B cell (primary cell): ENCODE measurements at regions not wholly inside any gene's neighbourhood (a gene's known extent, or its start where the extent isn't known, plus 50 kb on each side); places are given as distances from the start of the nearest gene placed in this dataset.
A peak's percentile ranks its signal among the peaks of the same experiment; 100 is the strongest.

Experiments used
- ATAC-seq: fragments of 200-7000 bp; cut with Tn5 transposase; one replicate; pipeline ENCODE4 v1.10.0; 2021; ENCODE audit warnings: low read depth, mild to moderate bottlenecking, moderate number of reproducible peaks, moderate library complexity
- CTCF ChIA-PET: fragments of 350-600 bp; sonication (Branson Sonifier 250); formaldehyde crosslinking; loops from one replicate; lab custom pipeline; 2021; ENCODE audit warnings: antibody characterized with exemption, inconsistent platforms; lab: Charles Lee
- POLR2A ChIA-PET: fragments of 350-600 bp; sonication (Branson Sonifier 250); formaldehyde crosslinking; loops from one replicate; lab custom pipeline; 2021; ENCODE audit warnings: antibody characterized with exemption; lab: Charles Lee
- DNase-seq: peaks from one replicate; pipeline ENCODE4 v3.0.0; 2013
- H2AFZ ChIP-seq: 2 replicates; pipeline ENCODE4 v1.6.1; 2012; ENCODE audit warnings: mild to moderate bottlenecking, low read depth, low read length; ENCODE audit not compliant: insufficient read depth, poor library complexity, severe bottlenecking
- H3K27ac ChIP-seq, 2 donors: 1 replicate in 1 of 2; 2 replicates in 1 of 2; pipeline ENCODE4 v1.5.1; 2012 to 2013; ENCODE audit warnings: low read length in 2 of 2, mild to moderate bottlenecking in 2 of 2, moderate library complexity in 1 of 2
- H3K27me3 ChIP-seq, 4 experiments: fragments of 200-600 bp in 1 of 4; sonication (generic) in 1 of 4; replicated peaks in 1 of 4; 1 replicate in 2 of 4; 2 replicates in 2 of 4; pipeline versions ENCODE4 v1.6.1 to v1.7.0; 2013 to 2016; ENCODE audit warnings: low read length in 3 of 4, mild to moderate bottlenecking in 2 of 4, mixed read lengths in 1 of 4, moderate library complexity in 1 of 4; ENCODE audit not compliant: insufficient read depth in 4 of 4, control insufficient read depth in 3 of 4; ENCODE audit errors: control extremely low read depth in 1 of 4
- H3K36me3 ChIP-seq, 2 experiments: replicated peaks in 1 of 2; 1 replicate in 1 of 2; 2 replicates in 1 of 2; pipeline versions ENCODE4 v1.6.1 to v1.7.1; 2013; ENCODE audit warnings: low read length in 1 of 2; ENCODE audit not compliant: insufficient read depth in 2 of 2, control insufficient read depth in 1 of 2; ENCODE audit errors: control extremely low read depth in 1 of 2, extremely low read depth in 1 of 2
- H3K4me1 ChIP-seq, 2 donors: fragments of 200-600 bp in 1 of 2; sonication (generic) in 1 of 2; 1 replicate in 1 of 2; 2 replicates in 1 of 2; pipeline versions ENCODE4 v1.5.1 to v1.6.1; 2013 to 2017; ENCODE audit warnings: low read length in 2 of 2; ENCODE audit not compliant: control insufficient read depth in 2 of 2, insufficient read depth in 2 of 2
- H3K4me2 ChIP-seq: replicated peaks from 2 replicates; pipeline ENCODE3; 2012; ENCODE audit warnings: mild to moderate bottlenecking, low read depth, low read length; ENCODE audit not compliant: poor library complexity, severe bottlenecking
- H3K4me3 ChIP-seq, 5 experiments: fragments of 200-600 bp in 1 of 5; sonication (generic) in 1 of 5; 1 replicate in 3 of 5; 2 replicates in 2 of 5; pipeline versions ENCODE4 v1.5.1 to v1.7.0; 2011 to 2016; ENCODE audit warnings: low read length in 4 of 5, mild to moderate bottlenecking in 4 of 5, low read depth in 2 of 5, control low read depth in 1 of 5, moderate library complexity in 1 of 5; ENCODE audit not compliant: insufficient read depth in 1 of 5; ENCODE audit errors: control extremely low read depth in 1 of 5, extremely low read depth in 1 of 5
- H3K79me2 ChIP-seq: fragments of 200-600 bp; sonication (generic); one replicate; pipeline ENCODE4 v1.6.0; 2016; ENCODE audit warnings: low read length; ENCODE audit not compliant: control insufficient read depth, insufficient read depth
- H3K9ac ChIP-seq: fragments of 200-600 bp; sonication (generic); 2 replicates; pipeline ENCODE4 v1.6.1; 2017; ENCODE audit warnings: mild to moderate bottlenecking, low read length, moderate library complexity
- H3K9me3 ChIP-seq, 3 donors: one replicate each; pipeline versions ENCODE4 v1.6.1 to v1.7.1; 2013; ENCODE audit warnings: low read length in 2 of 3; ENCODE audit not compliant: control insufficient read depth in 2 of 3, insufficient read depth in 1 of 3; ENCODE audit errors: control extremely low read depth in 1 of 3
- H4K20me1 ChIP-seq: 2 replicates; pipeline ENCODE4 v1.6.0; 2012; ENCODE audit warnings: mild to moderate bottlenecking, low read length; ENCODE audit not compliant: insufficient read depth, control insufficient read depth, poor library complexity, severe bottlenecking
- H3K27ac Mint-ChIP-seq: one replicate; pipeline ENCODE4 v1.8.0; 2021; ENCODE audit warnings: mixed read lengths
- H3K27me3 Mint-ChIP-seq: one replicate; pipeline ENCODE4 v1.8.0; 2021; ENCODE audit warnings: mixed read lengths
- H3K4me1 Mint-ChIP-seq: one replicate; pipeline ENCODE4 v1.8.0; 2021; ENCODE audit warnings: mixed read lengths
- H3K4me3 Mint-ChIP-seq: one replicate; pipeline ENCODE4 v1.8.0; 2021; ENCODE audit warnings: mixed read lengths
- H3K9me3 Mint-ChIP-seq: one replicate; pipeline ENCODE4 v1.8.0; 2022; ENCODE audit warnings: mixed read lengths; ENCODE audit not compliant: insufficient read depth
- EZH2 ChIP-seq: IDR thresholded peaks from 2 replicates; pipeline ENCODE4 v1.6.1; 2012; ENCODE audit warnings: borderline replicate concordance, low read depth, mild to moderate bottlenecking, moderate library complexity, low read length; ENCODE audit not compliant: insufficient read depth, poor library complexity, severe bottlenecking
- WGBS: methylation state at CpG from one replicate; pipeline ENCODE4 v1.1.5; 2013; ENCODE audit warnings: missing lambda C conversion rate; ENCODE audit not compliant: insufficient coverage; 5-methylcytosine and 5-hydroxymethylcytosine counted together
- intact Hi-C: fragments of 100-400 bp; cut with micrococcal nuclease; formaldehyde crosslinking; loops from one replicate; pipeline ENCODE4 v1.10.0; 2022
- TF ChIP-seq, protein P1 (sequence below): fragments of 200-600 bp; IDR thresholded peaks from one replicate; pipeline ENCODE4 v1.8.0; 2022; ENCODE audit warnings: antibody characterized with exemption, mild to moderate bottlenecking

GRCh38 chr6:119467488-119468081 is 118.0 kb upstream of the MAN1A1 start:
- Mint-ChIP-seq H3K4me3 (no peak overlapping the region), H3K9me3 (no peaks in the 10 kb centered on the region), H3K27me3 (no peaks in the 10 kb centered on the region), H3K4me1 (peaks cover 12% of the 10 kb centered on the region), H3K27ac (no peak overlapping the region)
- TF ChIP-seq EZH2 = no peak
- TF ChIP-seq, protein P1, sequence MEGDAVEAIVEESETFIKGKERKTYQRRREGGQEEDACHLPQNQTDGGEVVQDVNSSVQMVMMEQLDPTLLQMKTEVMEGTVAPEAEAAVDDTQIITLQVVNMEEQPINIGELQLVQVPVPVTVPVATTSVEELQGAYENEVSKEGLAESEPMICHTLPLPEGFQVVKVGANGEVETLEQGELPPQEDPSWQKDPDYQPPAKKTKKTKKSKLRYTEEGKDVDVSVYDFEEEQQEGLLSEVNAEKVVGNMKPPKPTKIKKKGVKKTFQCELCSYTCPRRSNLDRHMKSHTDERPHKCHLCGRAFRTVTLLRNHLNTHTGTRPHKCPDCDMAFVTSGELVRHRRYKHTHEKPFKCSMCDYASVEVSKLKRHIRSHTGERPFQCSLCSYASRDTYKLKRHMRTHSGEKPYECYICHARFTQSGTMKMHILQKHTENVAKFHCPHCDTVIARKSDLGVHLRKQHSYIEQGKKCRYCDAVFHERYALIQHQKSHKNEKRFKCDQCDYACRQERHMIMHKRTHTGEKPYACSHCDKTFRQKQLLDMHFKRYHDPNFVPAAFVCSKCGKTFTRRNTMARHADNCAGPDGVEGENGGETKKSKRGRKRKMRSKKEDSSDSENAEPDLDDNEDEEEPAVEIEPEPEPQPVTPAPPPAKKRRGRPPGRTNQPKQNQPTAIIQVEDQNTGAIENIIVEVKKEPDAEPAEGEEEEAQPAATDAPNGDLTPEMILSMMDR = no peak
- H3K79me2 ChIP-seq = no peaks in the 10 kb centered on the region
- no peaks in the 10 kb centered on the region for H3K9me3 ChIP-seq
- no peak overlapping the region for H3K9ac ChIP-seq
- WGBS = 100% methylated on average over 1 of the region's 2 CpGs
- DNase-seq (no peak), ATAC-seq (no peak)
- H3K4me3 ChIP-seq = peak overlapping the region in 1 of 5 experiments; percentile 9
- intact Hi-C loops = no loop called here
- no peaks in the 10 kb centered on the region for H3K36me3 ChIP-seq
- no peak overlapping the region for H2AFZ ChIP-seq
- H3K4me2 ChIP-seq = no peak overlapping the region
- H3K27ac ChIP-seq = no peak overlapping the region
- no peaks in the 10 kb centered on the region for H3K27me3 ChIP-seq
- CTCF ChIA-PET = no interaction called here
- no peaks in the 10 kb centered on the region for H4K20me1 ChIP-seq
- POLR2A ChIA-PET = no interaction called here
- H3K4me1 ChIP-seq = peaks cover 4 to 8% of the 10 kb centered on the region in 2 donors

DNA sequence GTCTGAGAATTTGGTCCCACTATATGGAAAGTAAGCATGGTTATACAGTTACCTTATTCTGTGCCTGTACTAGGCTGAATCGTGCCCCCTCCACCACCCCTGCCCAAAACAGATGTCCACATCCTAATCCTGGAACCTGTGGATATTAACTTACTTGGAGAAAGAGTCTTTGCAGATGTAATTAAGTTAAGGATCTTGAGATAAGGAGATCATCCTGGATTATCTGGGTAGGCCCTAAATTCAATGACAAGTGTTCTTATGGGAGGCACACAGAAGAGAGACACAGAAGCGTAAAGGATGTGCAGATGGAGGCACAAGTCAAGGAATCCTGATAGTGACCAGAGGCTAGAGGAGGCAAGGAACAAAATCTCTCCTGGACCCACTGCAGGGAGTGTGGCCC is 116.7 kb upstream of the MAN1A1 start:
- POLR2A ChIA-PET = no interaction called here
- H3K9ac ChIP-seq = no peak overlapping the region
- no peaks in the 10 kb centered on the region for H3K79me2 ChIP-seq
- H4K20me1 ChIP-seq = no peaks in the 10 kb centered on the region
- Mint-ChIP-seq H3K27me3 (no peaks in the 10 kb centered on the region), H3K27ac (no peak overlapping the region), H3K4me3 (no peak overlapping the region), H3K4me1 (peaks cover 14% of the 10 kb centered on the region), H3K9me3 (no peaks in the 10 kb centered on the region)
- no peaks in the 10 kb centered on the region for H3K27me3 ChIP-seq
- DNase-seq (no peak), ATAC-seq (no peak)
- intact Hi-C loops = no loop called here
- no peaks in the 10 kb centered on the region for H3K36me3 ChIP-seq
- no peak for TF ChIP-seq EZH2
- TF ChIP-seq, protein P1 = no peak
- no peak overlapping the region for H3K27ac ChIP-seq
- H3K4me1 ChIP-seq = peaks cover 4 to 8% of the 10 kb centered on the region in 2 donors
- H3K4me3 ChIP-seq = no peak overlapping the region
- CTCF ChIA-PET = no interaction called here
- 100% methylated on average over 1 of the region's 2 CpGs for WGBS
- H3K9me3 ChIP-seq = no peaks in the 10 kb centered on the region
- no peak overlapping the region for H3K4me2 ChIP-seq
- no peak overlapping the region for H2AFZ ChIP-seq
